GM19397 (cell line): ENCODE measurements at regions not wholly inside any gene's neighbourhood (a gene's known extent, or its start where the extent isn't known, plus 50 kb on each side); places are given as distances from the start of the nearest gene placed in this dataset.
"Not testable (repeated sequence)": the region's sequence is repeated elsewhere in the genome, so short reads cannot be mapped to it uniquely, and the experiment has no call there.

Experiments used
- ATAC-seq: cut with Tn5 transposase; IDR thresholded peaks from one replicate; pipeline ENCODE4 v1.9.1; 2021; ENCODE audit warnings: mild to moderate bottlenecking, moderate library complexity; ENCODE audit not compliant: unreplicated experiment

DNA sequence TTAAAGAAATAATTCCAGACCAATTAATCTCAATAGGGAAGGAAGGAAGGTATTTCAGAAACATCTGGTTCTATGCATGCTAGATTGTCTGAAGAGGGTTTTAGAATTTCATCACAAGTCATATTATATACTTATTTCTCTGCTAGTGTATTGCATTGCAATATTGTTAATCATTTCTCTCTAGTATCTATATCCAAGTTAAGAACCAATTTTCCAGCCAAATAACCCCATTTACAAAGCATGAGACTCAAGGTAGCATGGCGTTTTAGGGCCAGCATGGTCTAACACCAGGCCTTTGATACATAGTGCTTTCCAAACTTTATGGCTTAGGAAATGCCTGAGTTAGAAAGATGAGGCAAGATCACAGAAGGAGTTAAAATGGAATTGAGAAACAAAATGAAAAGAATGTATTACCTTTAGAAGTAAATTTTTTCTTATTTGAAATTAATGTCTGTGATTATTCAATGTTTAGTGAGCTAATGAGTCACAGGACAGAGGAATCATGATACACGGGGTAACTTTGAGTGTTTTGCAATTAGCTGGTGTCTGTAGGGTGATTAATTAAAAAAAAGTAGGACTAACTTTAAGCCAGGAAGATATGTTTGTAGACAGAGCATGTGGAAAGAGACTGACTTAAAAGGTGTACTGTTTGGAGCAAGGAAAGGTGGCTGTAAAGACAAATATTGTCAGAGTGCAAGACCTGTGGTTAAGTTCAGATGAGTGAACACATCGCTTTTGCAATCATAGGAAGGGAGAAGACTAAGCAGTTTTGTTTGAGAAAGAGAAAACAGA, 1006.2 kb upstream of the CITED2 start:
- no peak for ATAC-seq

DNA sequence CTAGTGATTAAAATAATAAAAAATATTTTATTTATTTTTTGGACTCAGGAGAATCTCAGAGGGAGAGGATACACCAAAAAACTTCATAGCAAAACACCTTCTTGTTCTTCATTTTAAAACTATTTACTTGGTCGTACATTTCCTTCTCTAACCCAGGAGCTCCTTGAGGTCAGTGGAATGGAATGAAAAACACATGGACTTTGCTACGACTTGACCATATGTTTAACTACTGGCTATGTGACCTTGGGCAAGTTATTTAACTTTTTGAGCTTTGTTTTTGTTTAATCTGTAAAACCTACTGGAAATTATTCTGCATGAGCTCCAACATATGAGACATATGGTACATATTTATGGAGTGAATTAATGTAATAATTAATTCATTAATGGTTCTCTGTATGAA, 1005.5 kb upstream of the CITED2 start:
- no peak for ATAC-seq

DNA sequence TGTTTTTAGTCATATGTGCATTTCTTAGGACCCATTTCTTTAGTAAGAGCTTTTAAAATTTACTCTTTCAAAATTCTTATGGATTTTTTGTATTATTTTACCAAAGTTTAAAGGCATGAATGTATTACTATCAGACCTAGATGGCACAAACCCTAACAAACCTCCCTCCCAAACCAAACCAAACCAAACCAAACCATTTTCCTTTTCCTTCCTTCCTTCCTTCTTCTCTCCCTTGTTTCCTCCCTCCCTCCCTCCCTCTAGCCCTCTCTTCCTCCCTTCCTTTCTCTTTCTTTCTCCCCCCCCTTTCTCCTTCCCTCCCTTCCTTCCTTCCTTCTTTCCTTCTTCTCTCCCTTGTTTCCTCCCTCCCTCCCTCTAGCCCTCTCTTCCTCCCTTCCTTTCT, 1001.8 kb upstream of the CITED2 start:
- no peak for ATAC-seq

DNA sequence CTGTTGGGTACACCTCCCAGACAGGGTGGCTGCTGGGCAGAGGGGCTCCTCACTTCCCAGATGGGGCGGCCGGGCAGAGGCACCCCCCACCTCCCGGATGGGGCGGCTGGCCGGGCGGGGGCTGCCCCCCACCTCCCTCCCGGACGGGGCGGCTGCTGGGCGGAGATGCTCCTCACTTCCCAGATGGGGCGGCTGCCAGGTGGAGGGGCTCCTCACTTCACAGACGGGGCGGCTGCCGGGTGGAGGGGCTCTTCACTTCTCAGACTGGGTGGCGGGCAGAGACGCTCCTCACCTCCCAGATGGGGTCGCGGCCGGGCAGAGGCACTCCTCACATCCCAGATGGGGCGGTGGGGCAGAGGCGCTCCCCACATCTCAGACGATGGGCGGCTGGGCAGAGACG, 999.3 kb upstream of the CITED2 start:
- not testable (repeated sequence) for ATAC-seq

DNA sequence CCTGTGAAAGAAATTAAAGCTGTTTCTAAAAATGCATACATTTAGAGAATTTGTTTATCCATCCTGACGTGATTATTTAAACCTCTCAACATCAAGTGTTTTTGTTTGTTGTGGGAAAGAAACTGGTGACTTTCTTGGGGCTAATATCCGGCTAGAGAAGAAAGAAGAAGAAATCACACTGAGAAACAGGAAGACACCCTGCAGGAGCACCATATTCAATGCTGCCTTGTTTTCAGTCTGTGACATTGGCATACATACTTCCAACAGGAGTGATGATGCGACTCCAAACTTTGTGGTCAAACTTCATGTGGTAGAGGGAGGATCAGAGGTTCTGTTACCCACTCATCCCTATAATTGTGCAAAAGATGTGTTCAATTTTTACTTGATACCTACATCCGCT, 997.6 kb upstream of the CITED2 start:
- no peak for ATAC-seq

DNA sequence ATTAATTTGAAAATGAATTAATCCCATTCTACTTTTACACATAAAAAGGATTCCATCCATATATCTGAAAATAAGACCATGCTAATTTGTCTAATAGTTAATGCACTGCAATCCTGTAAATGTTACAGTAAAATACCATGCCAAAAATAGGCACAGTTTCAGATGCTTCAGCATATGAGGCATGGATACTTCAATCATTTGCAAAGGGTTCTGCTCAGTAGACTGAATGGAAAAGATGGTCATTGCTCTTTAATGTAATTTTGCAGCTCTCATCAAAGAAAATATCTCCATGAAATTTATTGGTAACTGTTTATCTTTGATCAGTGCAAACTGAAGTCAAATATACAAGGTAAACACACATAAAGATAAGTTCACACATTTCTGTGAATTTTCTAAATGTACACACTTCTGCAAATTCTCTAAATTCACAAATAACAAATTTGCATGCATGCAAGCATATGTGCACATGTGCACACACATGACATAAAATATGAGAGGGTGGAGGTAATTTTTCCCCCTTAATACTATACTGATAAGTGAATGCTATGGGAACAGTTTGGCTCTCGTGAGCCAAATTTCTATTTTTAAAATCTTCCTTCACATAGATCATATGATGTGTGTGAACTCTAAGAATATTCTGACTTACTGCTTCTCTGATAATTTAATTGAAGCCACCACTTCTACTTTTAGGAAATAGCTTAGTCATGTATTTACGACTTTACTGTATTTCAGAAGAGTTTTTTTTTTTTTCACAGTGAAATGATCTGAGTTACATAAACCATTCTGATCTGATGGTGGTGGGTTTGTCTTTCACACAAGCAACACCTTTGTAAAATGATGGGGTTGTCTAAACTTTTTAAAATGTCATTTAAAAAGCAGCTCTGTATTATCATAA, 996.8 kb upstream of the CITED2 start:
- ATAC-seq, result no peak

DNA sequence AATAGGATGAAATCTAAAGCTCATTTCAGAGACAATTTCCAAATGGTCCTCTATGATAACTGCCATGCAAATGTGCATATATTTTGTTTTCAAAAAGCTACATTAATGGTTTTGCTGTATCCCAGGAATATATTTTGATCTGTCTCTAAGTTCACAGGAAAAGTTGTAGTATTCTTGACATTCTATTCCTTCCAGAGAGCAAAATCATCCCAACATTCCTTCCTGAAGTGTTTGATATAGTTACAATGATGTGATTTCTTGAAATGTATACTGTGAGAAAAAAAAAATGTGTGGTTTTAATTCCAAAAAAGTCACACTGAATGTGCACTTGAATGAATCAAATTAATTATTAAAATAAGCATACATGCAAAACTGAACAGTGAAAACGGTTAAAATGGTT, 996.0 kb upstream of the CITED2 start:
- ATAC-seq, result no peak

DNA sequence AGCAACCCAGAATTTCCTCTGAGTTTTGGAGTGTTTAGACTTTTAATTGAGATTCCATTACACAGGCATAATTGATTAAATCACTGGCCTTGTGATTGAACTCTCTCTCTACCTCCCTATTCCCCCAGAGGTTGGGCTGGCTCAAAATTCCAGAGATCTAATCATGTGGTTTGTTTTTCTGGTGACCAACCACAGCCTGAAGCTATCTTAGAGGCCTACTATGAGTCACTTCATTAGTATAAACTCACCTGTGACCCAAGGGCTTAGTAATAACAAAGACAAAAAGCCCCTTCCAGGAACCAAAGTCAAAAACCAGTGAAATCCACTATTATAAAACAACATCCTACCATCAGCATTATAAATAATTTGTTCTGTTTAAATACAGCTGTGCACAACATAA, 992.5 kb upstream of the CITED2 start:
- no peak for ATAC-seq

DNA sequence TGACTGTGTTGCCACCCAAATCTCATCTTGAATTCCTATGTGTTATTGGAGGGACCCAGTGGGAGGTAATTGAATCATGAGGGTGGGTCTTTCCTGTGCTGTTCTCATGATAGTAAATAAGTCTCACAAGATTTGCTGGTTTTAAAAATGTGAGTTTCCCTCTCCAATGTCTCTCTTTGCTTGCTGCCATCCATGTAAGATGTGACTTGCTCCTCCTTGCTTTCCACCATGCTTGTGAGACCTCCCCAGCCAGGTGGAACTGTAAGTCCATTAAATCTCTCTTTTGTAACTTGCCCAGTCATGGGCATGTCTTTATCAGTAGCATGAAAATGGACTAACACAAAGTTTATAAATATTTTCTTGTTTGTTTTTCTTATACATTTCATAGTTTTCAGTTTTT, 990.5 kb upstream of the CITED2 start:
- no peak for ATAC-seq

DNA sequence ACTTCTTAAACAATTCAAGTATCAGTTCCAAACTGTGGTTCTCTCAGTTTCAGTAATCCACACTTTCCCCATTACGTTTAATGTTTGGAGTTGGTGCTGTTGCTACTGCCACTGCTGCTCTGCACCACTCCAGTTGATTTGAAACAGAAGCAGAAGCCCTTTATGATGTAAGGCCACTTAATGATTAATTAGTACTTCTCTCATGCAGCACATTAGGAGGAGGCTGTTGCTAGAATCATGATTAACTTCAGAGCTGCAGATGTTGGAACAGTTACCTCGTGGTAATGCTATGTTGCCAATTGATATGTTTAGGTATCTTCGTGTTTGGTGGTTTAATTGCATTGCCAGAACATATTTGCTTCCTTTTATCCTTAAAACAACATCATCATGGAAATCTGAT, 986.2 kb upstream of the CITED2 start:
- ATAC-seq, result no peak

DNA sequence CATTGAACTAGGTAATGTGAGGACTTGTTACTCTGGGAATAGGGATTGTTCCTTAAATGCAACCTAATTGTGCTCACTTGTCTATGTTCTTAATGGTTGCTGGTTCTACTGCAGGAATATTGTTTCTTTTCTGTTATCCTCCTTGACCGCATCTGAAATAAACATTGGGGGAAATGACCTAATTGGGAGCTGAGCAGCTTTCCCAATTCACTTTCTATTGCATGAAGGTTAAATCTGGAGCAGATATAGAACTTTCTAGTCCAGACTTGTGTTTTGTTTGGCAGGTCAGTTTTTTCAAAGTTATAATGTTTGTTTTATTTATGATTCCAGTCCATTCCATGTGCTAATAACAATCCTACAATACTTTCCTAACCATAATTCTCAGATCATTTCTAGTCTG, 981.0 kb upstream of the CITED2 start:
- ATAC-seq, result no peak

DNA sequence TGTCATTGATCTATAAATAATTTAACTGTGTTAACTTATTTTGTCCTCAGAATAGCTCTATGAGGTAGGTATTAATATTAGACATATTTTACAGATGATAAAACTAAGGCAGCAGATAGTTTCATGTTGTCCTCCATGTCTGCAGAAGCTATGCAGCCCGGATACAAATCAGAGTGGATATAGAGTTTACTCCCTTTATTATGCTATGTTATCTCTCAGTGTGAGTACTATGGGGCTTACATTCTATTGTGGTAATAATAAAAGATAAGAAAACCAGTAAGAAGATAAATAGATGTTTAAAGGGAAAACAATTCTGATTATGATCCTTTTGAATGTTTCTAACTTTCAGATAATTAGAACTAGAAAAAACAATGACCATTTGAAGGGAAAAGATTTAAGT, 979.8 kb upstream of the CITED2 start:
- no peak for ATAC-seq

DNA sequence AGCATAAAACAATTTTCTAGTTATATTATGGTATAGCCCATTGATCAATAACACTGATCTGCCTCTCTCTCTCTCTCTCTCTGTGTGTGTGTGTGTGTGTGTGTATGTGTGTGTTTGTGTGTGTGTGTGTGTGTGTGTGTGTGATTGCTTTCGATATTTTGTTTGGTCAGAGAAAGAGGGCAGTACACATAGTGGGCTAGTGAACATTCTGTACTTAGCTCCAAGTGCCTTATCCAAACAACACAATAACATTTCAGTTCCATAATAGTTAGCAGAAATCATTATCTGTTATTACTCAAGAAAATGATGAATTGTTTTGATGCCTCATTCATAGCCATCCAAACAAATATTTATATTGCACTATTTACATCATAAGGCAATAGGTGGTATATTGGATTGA, 979.1 kb upstream of the CITED2 start:
- ATAC-seq, result no peak

DNA sequence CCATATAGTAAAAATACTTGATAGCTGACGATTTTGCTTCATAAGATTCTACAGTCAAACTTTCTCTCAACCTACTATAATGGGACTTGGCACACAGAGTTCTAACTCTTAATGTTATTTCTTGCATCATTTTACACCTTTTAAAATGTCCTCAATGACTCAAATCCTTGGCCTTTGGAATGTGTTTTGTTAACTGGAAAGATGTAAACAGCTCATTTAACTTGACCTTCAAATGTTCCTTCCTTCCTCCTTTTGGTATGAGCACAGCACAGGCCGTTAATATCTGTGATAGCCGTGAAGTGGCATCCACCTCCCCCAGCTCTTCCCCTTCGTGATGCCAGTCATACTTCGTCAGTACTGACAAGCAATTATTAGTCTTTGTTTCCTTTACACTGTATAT, 972.0 kb upstream of the CITED2 start:
- no peak for ATAC-seq

DNA sequence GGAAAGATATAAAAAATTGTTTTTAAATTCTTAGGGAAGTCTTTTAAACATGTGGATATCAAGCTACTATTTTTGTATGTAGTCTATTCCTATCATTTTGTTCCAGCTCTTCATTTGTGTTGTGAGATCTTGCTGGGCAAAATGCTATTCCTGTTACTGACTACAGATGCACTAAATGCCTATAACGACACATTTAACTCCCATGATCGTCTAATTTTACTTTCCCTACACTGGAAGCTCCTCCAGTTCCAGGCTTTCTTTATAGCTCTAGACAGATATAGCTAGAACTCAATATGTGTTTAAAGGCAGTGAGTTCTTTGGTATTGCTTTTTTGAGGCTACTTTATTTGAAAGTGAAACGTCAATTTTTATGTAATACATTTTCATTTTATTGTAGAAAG, 971.5 kb upstream of the CITED2 start:
- ATAC-seq, result no peak

DNA sequence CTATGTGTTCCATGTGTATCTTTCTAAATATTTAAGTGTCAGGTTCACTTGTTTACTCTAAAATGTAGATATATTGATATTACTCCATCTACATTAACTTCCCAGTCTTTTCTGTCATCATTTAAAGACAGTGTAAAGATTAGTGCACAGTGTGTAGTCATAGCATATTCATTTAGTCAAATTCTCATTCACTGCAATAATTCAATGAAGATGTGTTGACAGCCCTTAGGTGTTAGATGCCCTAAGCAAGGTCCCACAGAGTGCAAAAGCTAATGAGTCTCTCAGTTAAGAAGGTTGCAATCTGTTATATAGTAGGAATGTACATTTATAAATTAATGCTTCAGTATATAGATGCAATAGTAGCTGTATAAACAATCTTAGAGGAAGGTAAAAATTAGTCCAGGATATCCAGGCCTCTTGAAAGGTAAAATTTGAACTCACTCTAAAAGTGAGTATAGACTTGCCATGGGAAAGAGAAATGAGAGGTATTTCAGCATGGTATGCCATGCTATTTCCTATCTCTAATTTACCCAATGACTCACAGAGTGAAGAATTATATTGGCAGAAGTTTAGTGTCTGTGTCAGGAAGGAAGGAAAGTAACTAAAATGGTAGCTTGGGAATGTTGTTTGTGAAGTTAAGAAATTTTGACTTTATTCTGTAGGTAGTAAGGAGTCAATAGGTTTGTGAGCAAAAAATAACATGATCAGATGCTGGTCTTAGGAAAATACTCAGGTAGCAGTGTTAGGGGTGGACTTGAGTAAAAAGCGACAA, 969.9 kb upstream of the CITED2 start:
- ATAC-seq, result no peak

DNA sequence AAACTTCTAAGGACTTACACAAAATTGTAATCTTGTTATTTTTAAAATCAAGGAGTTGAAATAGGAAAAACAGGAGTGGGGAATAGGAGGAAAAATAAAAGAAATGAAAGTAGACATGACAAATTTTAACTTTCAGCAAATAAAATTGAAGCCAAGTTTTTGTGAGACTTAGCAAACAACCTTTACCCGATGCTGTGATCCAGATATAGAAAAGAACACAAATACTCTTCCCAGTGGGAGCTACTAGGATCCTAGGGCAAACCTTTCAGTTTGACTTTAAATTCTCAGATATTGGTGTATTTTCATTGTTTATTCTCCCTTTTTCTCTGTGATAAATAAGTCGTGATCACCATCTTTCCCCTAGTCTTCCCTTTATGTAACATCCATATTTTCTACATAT, 968.7 kb upstream of the CITED2 start:
- no peak for ATAC-seq

DNA sequence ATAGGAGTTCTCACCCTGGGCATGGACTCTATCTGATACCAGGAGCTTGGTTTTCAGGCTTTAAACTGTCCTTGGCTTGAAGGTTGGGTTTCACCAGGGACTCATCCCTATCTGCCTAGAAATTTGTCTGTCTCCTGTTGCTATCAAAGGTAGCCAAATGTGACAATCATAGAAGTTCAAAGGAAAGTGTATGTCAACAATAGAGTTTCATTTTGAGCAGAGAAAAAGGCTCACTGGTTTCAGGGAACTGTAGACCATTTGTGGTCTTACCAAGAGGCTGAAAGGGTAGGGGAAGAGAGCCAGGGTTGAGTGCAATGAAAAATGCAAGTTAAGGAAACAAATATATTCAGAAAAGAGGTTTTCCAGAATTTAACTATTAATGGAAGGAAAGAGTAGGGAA, 966.8 kb upstream of the CITED2 start:
- ATAC-seq, result no peak

DNA sequence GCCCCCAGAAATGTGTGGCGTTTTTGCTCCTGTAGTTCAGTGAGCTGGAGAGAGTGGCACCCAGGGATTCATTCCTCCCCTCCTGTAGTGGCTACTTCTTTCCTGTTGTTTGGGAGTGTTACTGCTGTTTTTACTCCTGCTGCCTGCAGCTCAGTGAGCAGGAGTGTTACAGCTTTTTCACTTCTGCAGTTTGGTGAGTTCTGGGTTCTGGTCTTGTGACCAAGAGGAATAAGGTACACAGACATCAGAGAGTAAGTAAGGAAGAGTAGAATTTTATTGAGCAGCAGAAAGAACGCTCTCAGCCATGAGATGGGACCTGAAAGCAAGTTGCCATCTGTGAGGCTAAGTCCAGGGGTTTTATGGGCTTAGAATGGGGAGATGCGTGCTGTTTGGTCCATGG, 966.3 kb upstream of the CITED2 start:
- ATAC-seq, result no peak

DNA sequence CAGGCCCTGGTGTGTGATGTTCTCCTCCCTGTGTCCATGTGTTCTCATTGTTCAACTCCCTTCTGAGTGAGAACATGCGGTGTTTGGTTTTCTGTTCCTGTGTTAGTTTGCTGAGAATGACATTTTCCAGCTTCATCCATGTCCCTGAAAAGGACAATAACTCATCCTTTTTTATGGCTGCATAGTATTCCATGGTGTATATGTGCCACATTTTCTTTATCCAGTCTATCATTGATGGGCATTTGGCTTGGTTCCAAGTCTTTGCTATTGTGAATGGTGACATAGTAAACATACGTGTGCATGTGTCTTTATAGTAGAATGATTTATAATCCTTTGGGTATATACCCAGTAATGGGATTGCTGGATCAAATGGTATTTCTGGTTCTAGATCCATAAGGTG, 964.6 kb upstream of the CITED2 start:
- not testable (repeated sequence) for ATAC-seq

DNA sequence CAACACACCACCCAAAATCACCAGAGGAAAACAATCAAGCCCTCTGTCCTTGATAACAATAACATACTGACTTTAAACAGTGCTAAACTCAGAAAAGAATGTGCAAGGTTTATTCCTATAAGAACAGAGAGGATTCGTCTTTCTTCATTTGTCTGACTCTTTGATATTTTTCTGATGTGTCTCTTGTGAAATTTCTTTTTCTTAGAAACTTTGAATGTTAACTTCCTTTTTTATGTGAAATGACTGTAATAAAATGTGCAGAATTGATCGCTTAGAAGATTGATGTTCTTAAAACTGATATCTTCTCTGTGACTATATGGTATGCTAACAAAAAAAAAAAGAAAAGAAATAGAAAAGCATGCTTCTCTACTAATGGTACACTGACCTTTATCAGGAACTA, 947.4 kb upstream of the CITED2 start:
- ATAC-seq, result no peak
